ENCODE measurements at regions not wholly inside any gene's neighbourhood (a gene's known extent, or its start where the extent isn't known, plus 50 kb on each side); places are given as distances from the start of the nearest gene placed in this dataset.

DNA sequence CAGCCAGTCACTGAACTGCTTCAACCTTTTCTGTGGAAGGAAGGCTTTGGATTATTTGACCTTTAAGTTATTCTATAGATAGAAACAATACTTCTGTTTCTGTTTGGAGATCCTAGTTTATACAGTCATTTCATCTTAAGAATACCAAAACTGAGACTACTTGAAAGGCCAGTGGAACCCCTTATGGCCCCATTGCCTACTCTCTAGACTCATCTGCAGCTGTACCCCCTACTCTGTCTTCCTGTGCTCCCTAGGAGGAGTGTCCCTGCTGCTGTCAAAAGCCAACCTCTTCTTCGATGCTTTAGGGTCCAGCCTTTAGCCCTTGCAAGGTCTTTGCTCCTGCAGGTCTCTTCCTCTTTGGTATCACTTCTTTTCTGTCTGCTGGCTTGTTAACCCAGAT lies 169.6 kb downstream of the EDEM1 start:
- TF ChIP-seq, protein P1, sequence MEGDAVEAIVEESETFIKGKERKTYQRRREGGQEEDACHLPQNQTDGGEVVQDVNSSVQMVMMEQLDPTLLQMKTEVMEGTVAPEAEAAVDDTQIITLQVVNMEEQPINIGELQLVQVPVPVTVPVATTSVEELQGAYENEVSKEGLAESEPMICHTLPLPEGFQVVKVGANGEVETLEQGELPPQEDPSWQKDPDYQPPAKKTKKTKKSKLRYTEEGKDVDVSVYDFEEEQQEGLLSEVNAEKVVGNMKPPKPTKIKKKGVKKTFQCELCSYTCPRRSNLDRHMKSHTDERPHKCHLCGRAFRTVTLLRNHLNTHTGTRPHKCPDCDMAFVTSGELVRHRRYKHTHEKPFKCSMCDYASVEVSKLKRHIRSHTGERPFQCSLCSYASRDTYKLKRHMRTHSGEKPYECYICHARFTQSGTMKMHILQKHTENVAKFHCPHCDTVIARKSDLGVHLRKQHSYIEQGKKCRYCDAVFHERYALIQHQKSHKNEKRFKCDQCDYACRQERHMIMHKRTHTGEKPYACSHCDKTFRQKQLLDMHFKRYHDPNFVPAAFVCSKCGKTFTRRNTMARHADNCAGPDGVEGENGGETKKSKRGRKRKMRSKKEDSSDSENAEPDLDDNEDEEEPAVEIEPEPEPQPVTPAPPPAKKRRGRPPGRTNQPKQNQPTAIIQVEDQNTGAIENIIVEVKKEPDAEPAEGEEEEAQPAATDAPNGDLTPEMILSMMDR (IDR thresholded peaks at IDR 0.05; ENCODE audit: low read length) = no peak
- no peak for TF ChIP-seq EZH2 (optimal IDR thresholded peaks at IDR 0.05; ENCODE audit: low read depth, low read length)
